ENCODE measurements at regions not wholly inside any gene's neighbourhood (a gene's known extent, or its start where the extent isn't known, plus 50 kb on each side); places are given as distances from the start of the nearest gene placed in this dataset.

DNA sequence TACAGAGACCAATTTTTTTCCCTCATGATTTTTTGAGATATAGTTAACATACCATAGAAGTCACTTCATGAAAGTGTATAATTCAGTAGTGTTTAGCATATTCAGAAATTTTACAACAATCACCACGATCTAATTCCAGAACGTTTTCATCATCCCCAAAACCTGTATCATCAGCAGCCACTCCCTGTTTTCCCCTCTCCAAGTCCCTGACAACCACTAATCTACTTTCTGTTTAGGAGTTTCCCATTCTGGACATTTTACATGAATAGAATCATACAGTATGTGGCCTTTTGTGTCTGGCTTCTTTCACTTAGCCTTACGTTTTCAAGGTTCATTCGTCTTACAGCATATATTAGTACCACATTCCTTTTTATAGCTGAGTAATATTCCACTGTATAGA lies 204.2 kb upstream of the PLD5 start:
- H3K9ac ChIP-seq = no peak overlapping the region
- no peaks in the 10 kb centered on the region for H3K36me3 ChIP-seq
- H3K4me1 ChIP-seq = no peaks in the 10 kb centered on the region; the same call in 1 of the 2 replicates
- H3K27me3 ChIP-seq = no peaks in the 10 kb centered on the region
- H3K27ac ChIP-seq = no peak overlapping the region
- no peak for TF ChIP-seq Cebpa-rat (IDR thresholded peaks at IDR 0.05)
- no peak overlapping the region for H3K4me2 ChIP-seq
- H3K9me3 ChIP-seq = peaks cover 3% of the 10 kb centered on the region; the same call in 1 of the 2 replicates
- no peaks in the 10 kb centered on the region for H4K20me1 ChIP-seq
- no peak overlapping the region for H3K4me3 ChIP-seq

DNA sequence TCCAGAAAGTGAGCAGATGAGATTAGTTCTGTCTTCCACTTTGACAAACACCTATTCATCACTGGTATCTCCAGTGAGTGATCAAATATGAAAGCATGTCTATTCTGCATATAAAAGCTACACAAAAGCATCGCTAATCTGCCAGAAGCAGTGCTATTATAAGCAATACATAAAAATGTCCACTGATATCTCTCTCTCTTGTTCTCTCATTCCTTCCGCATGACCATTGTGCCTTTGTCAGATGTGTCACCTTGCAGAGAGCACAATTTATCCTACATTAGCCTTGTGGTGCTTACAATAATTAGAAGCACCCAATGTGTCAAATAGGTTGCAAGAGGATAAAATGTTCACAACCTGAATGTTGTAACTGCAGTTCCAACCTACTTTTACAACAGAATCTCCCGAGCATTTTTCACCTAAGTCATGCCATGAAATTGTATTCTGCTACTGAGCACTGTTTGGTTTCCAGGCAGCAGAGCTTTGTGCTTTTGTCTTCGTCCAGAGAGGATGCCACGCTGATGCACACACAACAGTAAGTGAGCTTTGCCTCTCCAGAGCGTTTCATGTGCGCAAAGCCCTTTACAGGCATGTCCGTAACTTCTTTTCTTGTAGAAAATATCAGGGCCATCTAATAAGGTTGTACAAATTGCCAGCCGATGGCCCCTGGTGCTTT lies 198.7 kb upstream of the PLD5 start:
- Histone ChIP-seq H3K9ac (no peak overlapping the region), H3K27ac (no peak overlapping the region), H3K4me3 (no peak overlapping the region), H3K36me3 (no peaks in the 10 kb centered on the region), H3K27me3 (no peaks in the 10 kb centered on the region), H3K4me1 (no peaks in the 10 kb centered on the region; the same call in 1 of the 2 replicates), H3K9me3 (no peaks in the 10 kb centered on the region), H4K20me1 (no peaks in the 10 kb centered on the region), H3K4me2 (no peak overlapping the region)
- no peak for TF ChIP-seq Cebpa-rat (IDR thresholded peaks at IDR 0.05)

DNA sequence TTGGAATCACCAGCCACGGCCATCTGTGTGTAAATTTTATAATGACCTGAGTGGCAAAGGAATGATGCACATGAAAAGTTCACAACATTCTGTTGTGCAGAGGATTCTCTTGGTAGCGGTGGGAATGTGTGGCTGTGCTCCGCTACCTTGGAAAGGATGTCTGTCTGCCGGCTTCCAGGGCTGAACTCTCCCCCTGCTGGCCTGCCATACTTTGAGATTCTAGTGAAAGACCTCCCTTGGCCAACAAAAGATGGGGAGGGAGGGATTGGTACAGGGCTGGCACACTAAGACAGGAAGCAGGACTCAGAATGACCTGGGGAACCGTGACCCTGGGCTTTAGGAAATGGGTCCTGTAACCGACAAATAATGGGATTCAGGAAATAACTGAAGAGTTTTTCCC lies 194.5 kb upstream of the PLD5 start:
- H3K27me3 ChIP-seq = no peaks in the 10 kb centered on the region
- no peak for TF ChIP-seq Cebpa-rat (IDR thresholded peaks at IDR 0.05)

DNA sequence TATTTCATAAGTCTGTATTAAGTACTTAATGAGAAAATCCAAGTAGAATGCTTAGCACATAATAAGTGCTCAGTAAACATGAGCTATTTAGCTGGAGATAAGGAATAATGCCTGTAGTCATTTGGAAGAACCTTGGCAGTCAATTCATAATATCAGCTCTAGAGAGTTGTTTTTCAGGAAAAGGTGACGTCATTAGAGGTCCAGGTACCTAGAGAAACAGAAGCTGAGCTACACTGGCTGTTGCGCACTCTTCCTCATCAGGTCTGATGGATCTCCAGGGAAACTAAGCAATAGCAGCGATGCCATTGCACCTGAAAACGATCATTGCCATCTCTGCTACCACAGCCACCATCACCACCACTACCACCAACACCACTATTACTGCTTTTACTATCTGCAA lies 187.8 kb upstream of the PLD5 start:
- Histone ChIP-seq H3K36me3 (no peaks in the 10 kb centered on the region), H3K4me2 (no peak overlapping the region), H3K9ac (no peak overlapping the region), H3K4me1 (no peaks in the 10 kb centered on the region), H3K9me3 (no peaks in the 10 kb centered on the region), H3K4me3 (no peak overlapping the region), H3K27me3 (no peaks in the 10 kb centered on the region), H4K20me1 (no peaks in the 10 kb centered on the region), H3K27ac (no peak overlapping the region)
- TF ChIP-seq Cebpa-rat (IDR thresholded peaks at IDR 0.05) = no peak

More for the DNA sequence above, 194.5 kb upstream of the PLD5 start:
- no peak overlapping the region for H3K4me3 ChIP-seq
- H4K20me1 ChIP-seq = no peaks in the 10 kb centered on the region
- no peak overlapping the region for H3K4me2 ChIP-seq
- no peaks in the 10 kb centered on the region for H3K36me3 ChIP-seq
- no peaks in the 10 kb centered on the region for H3K4me1 ChIP-seq
- no peaks in the 10 kb centered on the region for H3K9me3 ChIP-seq
- no peak overlapping the region for H3K27ac ChIP-seq
- H3K9ac ChIP-seq = no peak overlapping the region

DNA sequence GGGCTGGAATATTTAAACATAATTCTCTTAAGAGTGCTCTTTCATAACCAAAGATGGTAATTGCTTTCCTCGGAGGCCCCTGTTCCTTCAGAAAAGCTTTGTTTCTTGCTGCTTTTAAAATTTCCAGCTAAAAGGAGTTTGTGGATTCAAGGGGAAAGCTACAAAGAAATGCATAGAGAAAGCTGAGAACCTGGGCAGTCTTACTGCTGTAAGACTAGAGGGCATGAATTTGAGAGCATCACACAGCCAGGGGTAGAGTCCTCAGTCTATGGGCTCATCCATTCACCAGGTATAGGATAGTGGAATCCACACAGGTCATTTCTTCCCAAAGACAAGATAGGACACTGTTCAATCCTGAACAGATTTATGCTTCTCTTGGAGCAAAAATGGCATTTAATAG lies 186.3 kb upstream of the PLD5 start:
- H3K27ac ChIP-seq = no peak overlapping the region

DNA sequence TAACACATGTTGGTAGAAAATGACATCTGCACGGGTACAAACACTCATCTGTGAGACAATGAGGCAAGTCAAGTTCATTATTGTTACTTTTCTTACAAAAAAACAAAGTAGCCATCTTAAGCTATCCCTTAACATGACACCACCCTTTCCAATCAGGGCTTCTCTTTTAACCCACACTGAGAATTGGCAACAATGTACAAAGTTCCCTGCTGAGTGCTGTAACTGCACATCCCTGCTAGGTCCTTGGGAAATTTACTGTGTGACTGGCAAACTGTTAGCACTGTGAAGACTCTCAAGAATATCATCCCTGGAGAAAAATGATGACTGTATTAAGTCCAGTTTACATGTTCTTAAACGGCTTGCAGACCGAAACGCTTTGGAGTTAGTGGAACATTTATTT lies 185.8 kb upstream of the PLD5 start:
- H3K4me3 ChIP-seq = no peak overlapping the region
- TF ChIP-seq Cebpa-rat (IDR thresholded peaks at IDR 0.05) = no peak
- H3K4me1 ChIP-seq = no peaks in the 10 kb centered on the region
- no peaks in the 10 kb centered on the region for H3K27me3 ChIP-seq
- H4K20me1 ChIP-seq = no peaks in the 10 kb centered on the region
- no peak overlapping the region for H3K9ac ChIP-seq
- no peak overlapping the region for H3K4me2 ChIP-seq
- no peaks in the 10 kb centered on the region for H3K36me3 ChIP-seq
- no peak overlapping the region for H3K27ac ChIP-seq
- H3K9me3 ChIP-seq = no peaks in the 10 kb centered on the region

More for the DNA sequence above, 186.3 kb upstream of the PLD5 start:
- Histone ChIP-seq H3K9me3 (no peaks in the 10 kb centered on the region), H4K20me1 (no peaks in the 10 kb centered on the region), H3K9ac (no peak overlapping the region), H3K4me3 (no peak overlapping the region), H3K27me3 (no peaks in the 10 kb centered on the region), H3K36me3 (no peaks in the 10 kb centered on the region), H3K4me2 (no peak overlapping the region), H3K4me1 (no peaks in the 10 kb centered on the region)
- no peak for TF ChIP-seq Cebpa-rat (IDR thresholded peaks at IDR 0.05)

DNA sequence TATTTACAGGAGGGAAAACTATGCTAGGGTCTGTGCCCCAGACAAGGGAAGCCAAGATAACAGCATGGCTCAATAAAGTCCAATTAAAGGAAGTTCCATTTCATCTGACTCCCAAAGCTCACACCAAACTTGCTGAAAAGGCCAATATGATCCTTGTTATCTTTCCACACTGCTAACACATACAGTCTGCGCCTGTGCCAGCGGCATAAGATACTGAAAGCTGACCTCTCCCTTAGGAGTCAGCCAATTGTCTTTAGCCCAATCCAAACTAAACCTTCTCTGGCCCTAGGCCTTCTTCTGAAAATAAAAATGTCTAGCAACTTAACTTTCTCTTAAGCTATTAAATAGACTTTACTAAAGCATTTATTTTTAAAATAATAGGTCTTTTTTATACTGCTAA lies 179.0 kb upstream of the PLD5 start:
- Histone ChIP-seq H3K4me1 (no peaks in the 10 kb centered on the region), H3K36me3 (no peaks in the 10 kb centered on the region), H3K4me2 (no peak overlapping the region), H3K27me3 (no peaks in the 10 kb centered on the region), H4K20me1 (no peaks in the 10 kb centered on the region), H3K9me3 (no peaks in the 10 kb centered on the region), H3K4me3 (no peak overlapping the region), H3K9ac (no peak overlapping the region), H3K27ac (no peak overlapping the region)
- no peak for TF ChIP-seq Cebpa-rat (IDR thresholded peaks at IDR 0.05)

DNA sequence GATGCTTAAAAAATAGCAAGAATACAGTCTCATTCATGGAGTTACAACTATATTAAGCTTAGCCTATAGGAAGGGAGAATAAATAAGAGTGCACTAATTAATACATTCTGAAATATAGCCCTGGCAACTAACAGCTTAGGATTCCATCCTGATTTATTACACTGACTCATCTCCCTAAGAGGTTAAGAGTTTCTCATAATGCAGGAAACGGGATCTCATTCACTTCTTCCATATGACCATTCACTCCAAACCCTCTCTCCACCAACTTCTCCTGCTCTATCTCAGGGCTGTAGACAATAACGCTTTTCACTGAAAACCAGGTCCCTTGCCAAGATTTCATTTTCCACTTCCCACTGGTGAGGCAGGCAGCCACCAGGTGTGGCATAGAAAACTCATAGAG lies 168.5 kb upstream of the PLD5 start:
- Histone ChIP-seq H3K4me2 (no peak overlapping the region), H3K36me3 (no peaks in the 10 kb centered on the region), H3K4me3 (no peak overlapping the region), H3K9me3 (peaks cover 9% of the 10 kb centered on the region; the same call in 1 of the 2 replicates), H4K20me1 (no peaks in the 10 kb centered on the region), H3K27me3 (no peaks in the 10 kb centered on the region), H3K4me1 (no peaks in the 10 kb centered on the region), H3K27ac (no peak overlapping the region), H3K9ac (no peak overlapping the region)
- TF ChIP-seq Cebpa-rat (IDR thresholded peaks at IDR 0.05) = no peak

DNA sequence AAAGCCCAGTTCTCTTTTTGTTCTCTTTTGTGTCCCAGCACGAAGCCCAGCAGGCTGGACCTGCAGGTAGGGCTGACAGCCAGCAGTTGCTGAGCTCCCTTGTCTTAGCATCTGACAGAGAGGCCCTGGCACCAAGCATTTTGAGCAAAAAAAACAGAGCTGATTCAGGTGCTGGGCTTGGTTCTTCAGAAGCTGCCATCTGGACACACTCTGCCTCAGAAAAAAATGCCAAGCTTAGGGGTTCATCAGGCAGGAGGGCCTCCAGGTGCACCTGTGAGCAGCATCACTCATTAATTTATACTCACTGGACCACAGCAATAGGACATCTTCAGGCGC lies 167.1 kb upstream of the PLD5 start:
- Histone ChIP-seq H3K4me1 (no peaks in the 10 kb centered on the region), H3K9me3 (peaks cover 9% of the 10 kb centered on the region; the same call in 1 of the 2 replicates), H4K20me1 (no peaks in the 10 kb centered on the region), H3K4me2 (no peak overlapping the region), H3K27me3 (no peaks in the 10 kb centered on the region), H3K9ac (no peak overlapping the region), H3K27ac (no peak overlapping the region), H3K36me3 (no peaks in the 10 kb centered on the region), H3K4me3 (no peak overlapping the region)
- TF ChIP-seq Cebpa-rat (IDR thresholded peaks at IDR 0.05) = no peak

DNA sequence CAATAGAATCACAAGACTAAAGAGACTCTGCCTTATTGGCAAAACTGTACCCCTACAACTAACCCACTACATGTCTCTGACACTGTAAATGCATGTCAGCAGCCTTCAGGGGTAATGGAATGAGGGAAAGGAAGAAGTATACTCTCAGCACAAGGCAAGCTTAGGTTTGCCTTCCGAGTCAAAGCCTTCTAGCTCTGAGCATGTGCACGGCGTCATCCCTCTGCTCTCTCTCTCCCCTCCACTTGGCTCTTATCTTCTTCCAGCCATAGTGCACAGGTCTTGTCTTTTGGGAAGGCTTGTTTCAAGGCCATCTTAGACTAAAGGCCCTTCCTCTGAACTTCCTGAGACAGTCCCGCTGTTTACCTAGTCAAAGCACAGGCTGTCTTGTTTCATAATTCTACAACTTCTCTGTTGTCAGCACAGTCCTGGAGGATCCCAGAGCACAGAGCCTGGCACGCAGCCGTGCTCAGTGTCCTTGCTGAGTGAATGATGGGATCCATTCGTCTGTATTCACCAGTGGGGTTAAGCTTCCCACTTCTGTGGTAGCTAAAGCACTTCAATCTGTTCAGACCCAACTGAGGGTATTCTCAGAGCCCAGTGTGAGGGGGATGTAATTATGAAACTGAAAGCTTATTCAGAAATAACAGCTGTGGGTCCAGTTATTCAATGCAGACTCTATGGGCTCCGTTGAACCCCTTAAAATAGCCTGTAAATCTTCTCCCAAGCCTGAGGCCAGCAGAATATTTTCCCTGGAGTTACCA lies 166.5 kb upstream of the PLD5 start:
- no peak overlapping the region for H3K4me3 ChIP-seq
- H4K20me1 ChIP-seq = no peaks in the 10 kb centered on the region
- no peaks in the 10 kb centered on the region for H3K27me3 ChIP-seq
- no peak overlapping the region for H3K27ac ChIP-seq
- H3K4me2 ChIP-seq = no peak overlapping the region
- no peaks in the 10 kb centered on the region for H3K4me1 ChIP-seq
- no peak overlapping the region for H3K9ac ChIP-seq
- no peak for TF ChIP-seq Cebpa-rat (IDR thresholded peaks at IDR 0.05)
- H3K9me3 ChIP-seq = peaks cover 9% of the 10 kb centered on the region; the same call in 1 of the 2 replicates
- no peaks in the 10 kb centered on the region for H3K36me3 ChIP-seq
